SHP77 (cell line): ENCODE measurements at regions not wholly inside any gene's neighbourhood (a gene's known extent, or its start where the extent isn't known, plus 50 kb on each side); places are given as distances from the start of the nearest gene placed in this dataset.

ENCODE experiments used
- DNase-seq, 2 experiments: peaks; one replicate each; lab custom pipeline; 2025; lab: John Stamatoyannopoulos, UW

GRCh38 chr16:77592021-77592420, 130.3 kb upstream of the NUDT7 start:
- DNase-seq, result no peak

DNA sequence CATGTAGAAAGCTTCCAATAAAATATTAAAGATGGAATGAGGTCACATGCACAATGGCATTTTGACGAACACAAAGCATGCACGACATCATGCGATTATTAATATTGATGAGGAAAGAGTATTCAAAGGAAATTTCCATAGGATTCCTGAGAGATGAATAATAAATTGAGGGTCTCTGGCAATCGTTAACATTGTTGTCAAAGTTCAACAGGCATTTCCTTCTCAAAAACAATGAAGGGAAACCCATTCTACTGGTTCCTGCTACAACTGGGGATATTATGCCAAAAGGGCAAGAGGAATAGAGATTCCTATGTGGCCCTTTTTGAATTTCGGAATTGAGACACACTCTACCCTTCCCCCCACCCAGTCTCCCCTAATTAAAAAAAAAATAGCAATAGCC, 128.3 kb upstream of the NUDT7 start:
- no peak for DNase-seq

DNA sequence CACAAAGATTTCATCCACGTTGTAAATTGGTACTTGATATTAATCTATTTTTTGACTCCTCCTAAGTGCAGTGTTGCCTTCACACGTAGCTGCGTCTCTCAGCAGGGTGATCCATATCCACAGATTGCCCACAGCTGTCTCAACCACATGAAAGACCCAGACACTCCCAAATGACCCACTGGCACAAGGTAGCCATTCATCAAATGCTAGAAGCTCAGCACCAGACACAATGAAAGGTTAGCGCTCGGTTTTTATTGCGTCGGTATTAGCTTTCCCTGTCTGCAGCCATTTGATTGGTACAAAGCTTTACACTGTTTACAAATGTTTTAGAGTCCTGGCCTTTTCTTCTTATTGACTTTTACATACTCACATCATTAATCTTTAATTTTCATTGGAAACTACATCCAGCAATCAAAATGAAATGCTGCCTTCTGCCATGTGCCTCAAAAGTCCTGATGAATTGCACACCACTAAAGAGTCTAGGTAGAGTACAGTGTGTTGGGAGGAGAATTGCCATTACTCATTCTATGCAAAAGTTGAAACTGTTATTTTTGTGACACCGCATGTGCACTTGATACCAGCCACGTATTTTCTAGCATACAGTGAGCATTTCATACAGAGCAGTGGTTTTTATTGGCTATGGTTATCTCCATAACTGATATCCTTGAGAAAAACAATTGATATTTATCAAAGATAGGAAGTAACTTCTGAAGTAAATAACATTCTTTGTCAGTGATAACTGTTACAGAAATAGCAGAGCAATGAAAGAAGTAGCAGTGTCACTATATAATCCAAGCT, 127.3 kb upstream of the NUDT7 start:
- no peak for DNase-seq

DNA sequence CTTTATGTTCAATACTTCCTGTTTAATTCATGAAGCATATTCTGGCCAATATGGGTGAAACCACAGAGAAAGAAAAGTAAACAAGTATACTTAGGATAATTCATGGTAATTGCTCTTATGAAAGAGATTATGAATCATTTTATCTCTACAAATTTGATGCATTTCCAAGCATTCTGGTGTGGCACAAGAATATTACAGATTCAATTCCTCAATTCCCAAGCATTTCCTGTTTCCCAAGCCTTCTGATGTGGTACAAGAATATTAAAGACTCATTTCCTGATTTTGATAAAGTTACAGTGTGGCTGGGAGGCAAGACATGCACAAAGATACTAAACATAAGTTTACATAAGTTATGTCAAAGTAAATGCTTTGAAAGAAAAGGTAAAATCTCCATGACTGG, 126.1 kb upstream of the NUDT7 start:
- no peak for DNase-seq

- DNase-seq, result peak; percentile 28 to 52
Measured at GRCh38 chr16:77599793-77600415, 122.4 kb upstream of the NUDT7 start.

- no peak for DNase-seq
Measured at GRCh38 chr16:77600555-77600954, 121.8 kb upstream of the NUDT7 start.

- DNase-seq, result no peak
Measured at GRCh38 chr16:77603656-77604055, 118.7 kb upstream of the NUDT7 start.

DNA sequence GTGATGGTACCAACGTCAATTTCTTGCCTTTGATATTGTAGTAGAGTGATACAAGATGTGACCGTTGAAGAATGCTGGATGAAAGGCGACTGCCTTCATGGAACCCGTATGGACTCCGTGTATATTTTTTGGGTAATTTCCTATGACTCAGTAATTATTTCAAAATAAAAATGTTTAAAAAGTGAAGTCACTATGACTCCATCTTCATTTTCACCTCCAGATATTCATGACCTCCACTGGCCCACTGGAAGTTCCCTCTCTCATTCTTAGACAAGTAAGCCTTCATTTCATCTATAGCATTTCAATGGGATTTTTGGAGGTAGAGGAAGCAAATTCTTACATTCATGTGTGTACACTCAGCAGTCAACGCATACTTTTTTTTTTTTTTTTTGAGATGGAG, 111.8 kb upstream of the NUDT7 start:
- no peak for DNase-seq

GRCh38 chr16:77611386-77611785, 110.9 kb upstream of the NUDT7 start:
- DNase-seq, result no peak

GRCh38 chr16:77612596-77612995, 109.7 kb upstream of the NUDT7 start:
- DNase-seq, result no peak

DNA sequence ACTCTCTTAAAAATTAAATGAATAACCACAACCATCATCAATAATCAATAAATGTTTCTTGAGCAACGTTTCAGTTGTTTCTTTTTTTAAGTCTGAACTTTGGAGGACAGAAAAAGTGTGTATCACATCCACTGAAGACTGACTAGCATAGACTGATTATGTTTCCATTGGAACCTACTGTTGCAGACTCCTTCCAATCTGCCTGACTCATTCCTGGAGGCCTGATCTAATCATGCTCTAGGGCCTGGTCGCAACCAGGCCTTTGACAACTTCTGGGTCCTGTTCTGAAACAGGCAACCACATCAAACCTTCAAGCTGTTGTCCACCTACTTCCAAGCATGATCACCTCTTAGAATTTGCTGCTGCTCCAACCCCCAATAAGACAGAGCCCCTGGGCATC, 109.2 kb upstream of the NUDT7 start:
- no peak for DNase-seq

GRCh38 chr16:77617553-77617952, 104.8 kb upstream of the NUDT7 start:
- no peak for DNase-seq

GRCh38 chr16:77617996-77618395, 104.3 kb upstream of the NUDT7 start:
- no peak for DNase-seq

GRCh38 chr16:77618951-77619350, 103.4 kb upstream of the NUDT7 start:
- DNase-seq, result no peak

DNA sequence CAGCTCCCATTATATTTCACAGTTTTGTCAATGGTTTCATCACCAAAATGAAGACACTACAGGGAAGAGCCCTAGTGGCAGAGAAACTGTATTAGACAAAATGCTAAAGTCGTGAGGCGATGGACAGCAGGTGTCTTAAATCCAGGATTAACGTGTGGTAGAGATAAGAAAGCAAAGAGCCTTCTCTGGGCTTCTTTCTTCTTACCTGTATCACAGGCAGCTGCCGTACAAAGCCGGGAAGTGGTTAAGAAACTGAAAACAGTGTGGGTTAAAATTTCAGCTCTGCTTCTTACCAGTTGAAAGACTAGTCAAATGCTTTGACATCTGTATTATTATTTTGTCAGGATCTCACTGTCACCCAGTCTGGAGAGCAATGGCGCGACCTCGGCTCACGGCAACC, 98.2 kb upstream of the NUDT7 start:
- DNase-seq, result no peak

GRCh38 chr16:77636615-77637014, 85.7 kb upstream of the NUDT7 start:
- DNase-seq, result no peak

- no peak for DNase-seq
Measured at GRCh38 chr16:77637940-77638339, 84.4 kb upstream of the NUDT7 start.

DNA sequence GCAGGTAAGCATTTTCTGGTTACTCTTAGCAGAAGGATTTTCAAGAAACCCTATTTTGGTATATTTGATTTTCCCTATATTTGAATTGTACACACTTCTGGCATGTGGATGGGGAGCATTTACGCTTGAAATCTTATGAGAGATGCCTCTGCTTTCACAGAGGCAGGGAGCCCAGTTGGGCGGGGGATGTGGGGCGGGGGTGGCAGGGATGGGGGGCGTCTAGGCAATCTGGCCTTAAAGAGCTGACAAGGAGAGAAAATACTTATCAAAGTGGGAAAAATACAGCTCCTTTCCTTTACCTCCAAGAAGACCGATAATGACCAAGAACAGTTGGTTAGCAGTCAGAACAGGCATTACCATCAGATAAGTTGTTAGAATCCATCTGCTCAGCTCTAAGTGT, 79.1 kb upstream of the NUDT7 start:
- no peak for DNase-seq

DNA sequence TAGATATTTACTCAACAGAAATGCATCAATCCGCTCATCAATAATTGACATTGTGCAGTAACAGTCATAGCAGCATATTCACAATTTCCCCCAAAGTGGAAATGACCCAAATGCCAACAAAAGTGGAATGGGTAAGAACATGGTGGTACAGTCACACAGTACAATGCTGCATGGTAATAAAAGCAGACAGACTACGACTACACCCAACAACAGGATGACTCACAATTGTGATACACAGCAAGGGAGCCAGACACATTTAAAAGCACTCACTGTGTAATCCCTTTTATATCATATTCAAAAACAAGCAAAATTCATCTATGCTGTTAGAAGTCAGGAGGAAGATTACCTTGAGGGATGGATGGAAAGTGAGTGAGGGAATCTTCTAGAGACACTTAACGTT, 76.5 kb upstream of the NUDT7 start:
- no peak for DNase-seq

- DNase-seq, result no peak
Measured at GRCh38 chr16:77647726-77648125, 74.6 kb upstream of the NUDT7 start.

DNA sequence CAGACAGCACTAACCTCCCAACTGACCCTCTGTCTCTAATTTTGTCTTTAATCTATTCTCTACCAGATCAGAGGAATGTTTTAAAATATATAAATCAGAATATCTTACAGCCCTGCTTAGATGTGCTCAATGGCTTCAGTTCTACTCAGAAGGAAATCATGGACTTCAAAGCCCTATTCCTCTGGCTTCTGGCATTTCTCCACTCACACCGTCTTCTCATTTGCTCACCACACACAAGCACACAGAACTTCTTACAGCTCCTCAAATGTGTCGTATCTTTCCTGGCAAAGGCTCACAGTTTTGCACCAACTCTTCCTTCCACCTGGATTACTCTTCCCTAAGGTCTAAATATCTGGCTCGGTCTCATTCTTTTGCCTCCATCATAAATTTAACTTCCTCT, 71.6 kb upstream of the NUDT7 start:
- no peak for DNase-seq

DNA sequence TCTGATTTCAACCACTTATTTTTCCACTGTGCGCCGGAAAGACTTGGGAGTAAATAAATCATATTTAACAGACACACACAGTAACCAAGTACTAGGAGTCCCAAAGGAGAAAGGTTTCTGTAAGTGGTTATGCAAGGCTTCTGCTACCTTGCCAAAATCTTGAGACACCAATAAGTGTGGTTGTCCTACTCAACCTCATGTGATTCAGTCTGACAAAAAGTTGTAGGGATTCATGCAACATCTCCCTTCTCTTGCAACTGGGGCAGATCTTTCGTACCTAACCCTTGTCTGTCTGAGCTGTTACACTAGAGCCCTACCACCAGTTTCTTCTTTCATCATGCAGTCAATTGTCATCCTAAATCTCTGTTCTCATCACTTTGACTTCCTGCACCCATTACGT, 69.9 kb upstream of the NUDT7 start:
- DNase-seq, result no peak

GRCh38 chr16:77657016-77657415, 65.3 kb upstream of the NUDT7 start:
- no peak for DNase-seq

DNA sequence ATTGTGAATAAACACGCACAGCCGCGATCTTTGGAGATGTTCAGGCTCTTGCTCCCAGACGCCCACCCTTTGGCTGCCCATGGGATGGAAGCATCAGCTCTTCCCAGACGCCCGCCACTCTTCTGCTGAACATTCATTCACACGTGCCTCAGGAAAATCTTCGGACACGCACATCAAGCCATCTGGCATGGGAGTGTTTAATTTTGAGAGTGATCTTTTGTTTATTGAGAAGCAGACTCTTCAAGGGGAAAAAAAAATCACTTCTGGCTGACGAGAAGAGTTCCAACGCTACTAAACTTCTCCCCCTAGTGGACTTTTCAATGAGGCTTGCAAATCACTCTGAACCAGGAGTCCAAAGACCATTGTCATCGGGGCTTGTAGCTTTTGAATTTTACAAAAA, 62.0 kb upstream of the NUDT7 start:
- peak; percentile 12 to 17 for DNase-seq
